BLaER1 treated with 17β-estradiol and CSF1 and Interleukin-3, amounts not matched to agents 10 nM and 100 nM (cell line): ENCODE measurements at regions not wholly inside any gene's neighbourhood (a gene's known extent, or its start where the extent isn't known, plus 50 kb on each side); places are given as distances from the start of the nearest gene placed in this dataset.

Experiments used
- H3K27ac ChIP-seq, 11 experiments: shearing (Covaris generic); formaldehyde crosslinking; 2 replicates each; pipeline ENCODE4 v1.8.1; 2022
- H3K27me3 ChIP-seq, 11 experiments: shearing (Covaris generic); formaldehyde crosslinking; 2 replicates each; pipeline ENCODE4 v1.8.1; 2022
- H3K36me3 ChIP-seq, 11 experiments: shearing (Covaris generic); formaldehyde crosslinking; 2 replicates each; pipeline ENCODE4 v1.8.1; 2022
- H3K4me1 ChIP-seq, 10 experiments: shearing (Covaris generic); formaldehyde crosslinking; 2 replicates each; pipeline ENCODE4 v1.8.1; 2022
- H3K4me2 ChIP-seq, 11 experiments: shearing (Covaris generic); formaldehyde crosslinking; 2 replicates each; pipeline ENCODE4 v1.8.1; 2022
- H3K4me3 ChIP-seq, 10 experiments: shearing (Covaris generic); formaldehyde crosslinking; 2 replicates each; pipeline ENCODE4 v1.8.1; 2022
- H3K9ac ChIP-seq, 11 experiments: shearing (Covaris generic); formaldehyde crosslinking; 2 replicates each; pipeline ENCODE4 v1.8.1; 2022
- H3K9me3 ChIP-seq, 11 experiments: shearing (Covaris generic); formaldehyde crosslinking; replicated peaks in 1 of 11; 2 replicates each; pipeline ENCODE4 v1.8.1; 2022
- H4K20me1 ChIP-seq, 11 experiments: shearing (Covaris generic); formaldehyde crosslinking; 2 replicates each; pipeline ENCODE4 v1.8.1; 2022
- Cebpa-rat ChIP-seq, 11 experiments: shearing (Covaris generic); IDR thresholded peaks; 2 replicates each; pipeline ENCODE4 v1.8.1; 2022

- no peaks in the 10 kb centered on the region for H3K27me3 ChIP-seq
- no peaks in the 10 kb centered on the region for H4K20me1 ChIP-seq
- H3K36me3 ChIP-seq: no peaks in the 10 kb centered on the region
- H3K9me3 ChIP-seq: peaks cover 13 to 31% (median 23%) of the 10 kb centered on the region in 11 experiments; a peak in 20 of 22 replicates
- TF ChIP-seq Cebpa-rat (IDR thresholded peaks at IDR 0.05): no peak
- peaks cover 0 to 6% (median 0%) of the 10 kb centered on the region in 10 experiments; a peak in 6 of 20 replicates for H3K4me1 ChIP-seq
- no peak overlapping the region for H3K9ac ChIP-seq
- peak overlapping the region in 3 of 11 experiments; percentile 20 to 21 (median 20); a peak in 2 of 22 replicates for H3K4me2 ChIP-seq
- no peak overlapping the region for H3K27ac ChIP-seq
- no peak overlapping the region for H3K4me3 ChIP-seq
Measured at GRCh38 chr18:75141734-75142133, 67.2 kb downstream of the PTGR3 start.

- H3K4me2 ChIP-seq: no peak overlapping the region
- H3K36me3 ChIP-seq: no peaks in the 10 kb centered on the region
- no peak overlapping the region for H3K9ac ChIP-seq
- H4K20me1 ChIP-seq: no peaks in the 10 kb centered on the region
- no peak overlapping the region for H3K4me3 ChIP-seq
- no peak for TF ChIP-seq Cebpa-rat (IDR thresholded peaks at IDR 0.05)
- peaks cover 12 to 25% (median 18%) of the 10 kb centered on the region in 11 experiments; a peak in 20 of 22 replicates for H3K9me3 ChIP-seq
- peaks cover 0 to 6% (median 0%) of the 10 kb centered on the region in 10 experiments; a peak in 6 of 20 replicates for H3K4me1 ChIP-seq
- no peak overlapping the region for H3K27ac ChIP-seq
- H3K27me3 ChIP-seq: no peaks in the 10 kb centered on the region
Measured at GRCh38 chr18:75141166-75141565, 67.8 kb downstream of the PTGR3 start.

DNA sequence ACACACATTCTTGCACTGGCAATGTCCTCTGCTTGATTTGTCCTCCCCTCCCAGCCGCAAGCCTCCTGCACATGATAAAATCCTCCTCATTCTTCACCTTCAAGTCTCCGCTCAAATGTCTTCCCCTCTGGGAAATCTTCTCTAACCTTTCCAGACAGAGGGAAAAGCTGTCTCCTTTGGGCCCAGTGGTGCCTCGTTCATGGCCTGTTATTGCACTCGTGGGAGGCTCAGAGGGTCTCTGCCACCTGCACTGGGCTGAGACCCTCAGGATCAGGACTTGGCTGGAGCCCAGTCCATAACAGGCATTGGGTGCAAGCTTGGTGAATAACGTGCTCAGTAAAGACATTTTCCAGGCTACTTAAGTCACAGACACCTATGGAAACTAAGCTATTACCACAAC is 68.6 kb downstream of the PTGR3 start:
- H3K4me1 ChIP-seq: peaks cover 0 to 6% (median 0%) of the 10 kb centered on the region in 10 experiments; a peak in 6 of 20 replicates
- no peak overlapping the region for H3K9ac ChIP-seq
- no peaks in the 10 kb centered on the region for H3K36me3 ChIP-seq
- no peak overlapping the region for H3K4me2 ChIP-seq
- H3K27me3 ChIP-seq: no peaks in the 10 kb centered on the region
- peaks cover 12 to 17% (median 14%) of the 10 kb centered on the region in 11 experiments; a peak in 17 of 22 replicates for H3K9me3 ChIP-seq
- no peak for TF ChIP-seq Cebpa-rat (IDR thresholded peaks at IDR 0.05)
- H3K27ac ChIP-seq: no peak overlapping the region
- H4K20me1 ChIP-seq: no peaks in the 10 kb centered on the region
- no peak overlapping the region for H3K4me3 ChIP-seq

DNA sequence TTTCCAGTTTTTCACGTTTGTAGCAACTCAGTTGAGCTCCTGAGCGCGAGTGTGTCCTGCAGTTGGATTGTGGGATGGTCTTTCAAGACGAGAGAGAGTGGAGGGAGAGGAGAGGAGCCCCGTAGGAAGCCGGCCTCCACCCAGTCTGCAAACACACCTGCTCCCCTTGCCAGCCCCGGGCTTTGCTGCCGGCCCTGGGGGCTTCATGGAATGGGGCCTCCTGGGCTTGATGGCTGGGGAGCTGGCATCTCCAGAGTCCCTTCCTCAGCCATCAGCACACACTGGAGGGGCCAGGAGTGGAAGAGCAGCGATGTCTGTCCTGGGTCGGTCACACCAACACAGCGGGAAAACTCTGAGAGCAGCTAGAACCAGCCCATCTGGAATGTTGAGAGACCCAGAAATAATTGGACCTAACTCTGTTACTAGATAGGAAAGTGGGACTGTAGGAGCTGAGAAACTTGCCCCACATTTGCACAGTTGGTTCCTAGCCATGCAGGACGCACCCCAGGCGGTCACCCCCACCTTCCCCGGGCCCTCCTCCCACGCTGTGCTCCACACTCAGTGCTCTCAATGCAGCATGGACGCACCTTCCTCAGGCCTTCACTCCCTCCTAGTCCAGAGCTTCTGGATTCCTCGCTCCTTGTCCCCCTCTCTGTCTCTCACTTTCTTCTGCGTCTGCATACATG is 69.6 kb downstream of the PTGR3 start:
- H3K36me3 ChIP-seq: no peaks in the 10 kb centered on the region
- no peaks in the 10 kb centered on the region for H4K20me1 ChIP-seq
- no peak overlapping the region for H3K9ac ChIP-seq
- H3K27me3 ChIP-seq: no peaks in the 10 kb centered on the region
- H3K4me1 ChIP-seq: peaks cover 0 to 6% (median 0%) of the 10 kb centered on the region in 10 experiments; a peak in 6 of 20 replicates
- no peak overlapping the region for H3K27ac ChIP-seq
- peaks cover 5 to 9% (median 7%) of the 10 kb centered on the region in 11 experiments; a peak in 12 of 22 replicates for H3K9me3 ChIP-seq
- no peak for TF ChIP-seq Cebpa-rat (IDR thresholded peaks at IDR 0.05)
- no peak overlapping the region for H3K4me2 ChIP-seq
- no peak overlapping the region for H3K4me3 ChIP-seq

DNA sequence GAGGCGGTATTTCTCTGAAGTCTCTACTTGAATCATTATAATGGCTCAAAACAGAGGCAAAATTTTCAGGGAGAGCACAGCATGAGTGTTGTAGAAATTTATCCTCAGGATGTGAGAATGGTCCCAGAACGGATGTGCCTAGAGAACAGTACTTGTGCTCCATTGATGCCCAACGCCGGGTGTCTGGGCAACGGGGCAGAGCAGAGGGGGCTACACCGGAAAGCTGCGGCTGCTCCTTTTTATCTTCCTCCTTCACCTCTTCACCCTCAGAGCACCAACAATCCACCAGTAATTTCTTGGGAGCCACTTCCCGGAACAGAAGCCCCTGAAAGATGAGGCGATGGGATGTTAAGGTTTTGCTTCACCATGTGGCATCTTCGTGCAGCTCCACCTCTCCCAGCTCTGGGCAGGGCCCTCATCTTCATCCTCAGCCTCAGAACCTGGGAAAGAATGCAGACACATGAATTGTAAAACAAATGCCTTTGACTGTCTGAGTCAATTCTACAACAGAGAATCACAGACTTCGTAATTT is 71.5 kb downstream of the PTGR3 start:
- Histone ChIP-seq H3K27ac (no peak overlapping the region), H3K4me2 (no peak overlapping the region), H3K9me3 (no peaks in the 10 kb centered on the region), H3K4me1 (peaks cover 0 to 9% (median 2%) of the 10 kb centered on the region in 10 experiments; a peak in 6 of 20 replicates), H3K36me3 (no peaks in the 10 kb centered on the region), H3K4me3 (no peak overlapping the region), H3K27me3 (no peaks in the 10 kb centered on the region), H4K20me1 (no peaks in the 10 kb centered on the region), H3K9ac (no peak overlapping the region)
- no peak for TF ChIP-seq Cebpa-rat (IDR thresholded peaks at IDR 0.05)

DNA sequence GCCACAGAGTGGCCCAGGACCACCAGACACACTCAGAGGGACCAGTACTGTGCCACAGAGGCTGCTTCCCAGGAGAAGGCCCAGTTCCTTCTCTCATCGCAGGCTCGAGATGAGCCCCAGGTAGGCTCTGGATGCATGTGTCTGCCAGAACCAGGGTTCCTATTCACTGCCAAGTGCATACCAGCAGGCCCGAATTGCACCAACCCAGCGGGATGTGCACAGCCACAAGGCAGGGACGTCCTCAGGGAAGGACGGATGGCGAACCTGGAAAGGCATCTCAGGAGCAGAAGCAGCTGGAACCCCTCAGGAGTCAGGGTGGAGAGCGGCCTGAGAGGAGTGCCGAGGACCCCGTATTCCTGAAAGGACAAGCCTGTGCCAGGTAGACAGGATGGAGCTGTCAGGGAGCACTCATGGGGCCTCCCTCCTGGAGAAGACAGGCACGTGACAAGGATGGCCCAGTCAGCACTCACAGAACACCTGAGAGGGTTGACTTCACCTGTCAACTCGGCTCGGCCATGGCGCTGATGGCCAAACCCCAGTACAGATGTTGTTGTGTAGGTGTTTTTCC is 73.7 kb downstream of the PTGR3 start:
- Histone ChIP-seq H3K9ac (no peak overlapping the region), H3K27ac (no peak overlapping the region), H3K4me3 (no peak overlapping the region), H3K4me2 (no peak overlapping the region), H4K20me1 (no peaks in the 10 kb centered on the region; a peak in 1 of 22 replicates), H3K27me3 (no peaks in the 10 kb centered on the region), H3K9me3 (no peaks in the 10 kb centered on the region), H3K36me3 (no peaks in the 10 kb centered on the region), H3K4me1 (peaks cover 0 to 5% (median 0%) of the 10 kb centered on the region in 10 experiments; a peak in 2 of 20 replicates)
- no peak for TF ChIP-seq Cebpa-rat (IDR thresholded peaks at IDR 0.05)

GRCh38 chr18:75134611-75134975 is 74.3 kb downstream of the PTGR3 start:
- TF ChIP-seq Cebpa-rat (IDR thresholded peaks at IDR 0.05): no peak
- H4K20me1 ChIP-seq: no peaks in the 10 kb centered on the region; a peak in 1 of 22 replicates
- H3K9ac ChIP-seq: no peak overlapping the region
- H3K27ac ChIP-seq: no peak overlapping the region
- no peaks in the 10 kb centered on the region for H3K9me3 ChIP-seq
- no peak overlapping the region for H3K4me3 ChIP-seq
- H3K4me2 ChIP-seq: no peak overlapping the region
- no peaks in the 10 kb centered on the region for H3K36me3 ChIP-seq
- H3K27me3 ChIP-seq: no peaks in the 10 kb centered on the region
- H3K4me1 ChIP-seq: peaks cover 0 to 5% (median 0%) of the 10 kb centered on the region in 10 experiments; a peak in 2 of 20 replicates

- no peak for TF ChIP-seq Cebpa-rat (IDR thresholded peaks at IDR 0.05)
- H3K27me3 ChIP-seq: no peaks in the 10 kb centered on the region
- peaks cover 0 to 5% (median 0%) of the 10 kb centered on the region in 10 experiments; a peak in 2 of 20 replicates for H3K4me1 ChIP-seq
- no peaks in the 10 kb centered on the region; a peak in 1 of 22 replicates for H4K20me1 ChIP-seq
- no peak overlapping the region for H3K9ac ChIP-seq
- no peak overlapping the region for H3K27ac ChIP-seq
- H3K36me3 ChIP-seq: no peaks in the 10 kb centered on the region
- H3K4me2 ChIP-seq: 0 out of 22 replicates have a peak overlapping the region, but pooled peaks of 4 of the 11 experiments have one; percentile 4 to 23 (median 16)
- no peaks in the 10 kb centered on the region for H3K9me3 ChIP-seq
- H3K4me3 ChIP-seq: no peak overlapping the region
Measured at GRCh38 chr18:75133721-75134610, 75.0 kb downstream of the PTGR3 start.
